ENCODE measurements at regions not wholly inside any gene's neighbourhood (a gene's known extent, or its start where the extent isn't known, plus 50 kb on each side); places are given as distances from the start of the nearest gene placed in this dataset.
A peak's percentile ranks its signal among the peaks of the same experiment; 100 is the strongest.

DNA sequence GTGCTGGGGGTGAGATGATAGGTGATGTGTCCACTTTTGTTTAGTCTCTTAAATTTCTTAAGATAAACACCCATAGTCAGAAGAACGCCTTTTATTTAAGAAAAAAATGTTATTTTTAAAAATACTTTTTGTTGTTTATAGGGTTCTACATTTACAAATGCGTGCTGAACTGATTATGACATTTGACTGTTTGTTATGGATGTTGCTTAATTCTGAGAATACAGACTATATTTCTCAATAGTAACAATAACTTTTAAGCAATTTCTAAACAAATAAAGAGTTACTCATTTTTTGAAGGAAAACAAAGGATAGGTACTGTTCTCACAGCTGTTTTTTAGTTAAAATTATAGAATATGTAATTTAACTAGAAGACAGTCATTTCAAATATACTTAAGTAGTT is 249.9 kb upstream of the GBE1 start:
- Histone ChIP-seq H3K27ac (ENCODE audit: low read depth, low read length) (no peak overlapping the region), H3K36me3 (ENCODE audit: low read length) (no peaks in the 10 kb centered on the region), H3F3A (ENCODE audit: insufficient read depth) (no peaks in the 10 kb centered on the region)

DNA sequence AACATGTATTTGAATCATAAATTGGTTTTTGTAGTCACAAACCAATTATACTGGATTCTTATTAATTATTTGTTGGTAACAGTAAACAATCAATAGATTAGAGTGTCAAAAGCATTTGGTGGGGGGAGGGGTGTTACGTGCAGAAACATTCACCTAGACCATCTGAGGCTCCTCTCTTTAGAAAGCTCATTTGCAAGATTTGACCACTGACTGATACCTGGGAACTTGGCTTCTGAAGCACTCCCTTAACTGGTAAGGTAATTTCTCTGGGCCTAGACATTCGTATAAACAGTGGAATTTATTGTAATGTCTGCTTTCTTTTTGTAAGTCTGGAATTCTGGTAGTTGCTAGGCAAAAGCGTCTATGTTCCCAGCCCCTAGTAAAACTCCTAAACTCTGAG is 243.8 kb upstream of the GBE1 start:
- no peak overlapping the region for H2AFZ ChIP-seq (ENCODE audit: low read depth, low read length, severe bottlenecking)
- no peaks in the 10 kb centered on the region for H3K36me3 ChIP-seq (ENCODE audit: low read length)
- H3K9me2 ChIP-seq (replicated peaks; ENCODE audit: insufficient read depth, low read length) = no peaks in the 10 kb centered on the region
- H3K9me3 ChIP-seq (ENCODE audit: insufficient read depth, low read length) = no peaks in the 10 kb centered on the region
- no peaks in the 10 kb centered on the region for H3K27me3 ChIP-seq (ENCODE audit: low read length)
- no peak overlapping the region for H3K4me3 ChIP-seq (ENCODE audit: insufficient read depth, low read length, poor library complexity, severe bottlenecking)
- H3K4me2 ChIP-seq (ENCODE audit: low read depth, low read length, poor library complexity, severe bottlenecking) = no peak overlapping the region
- no peaks in the 10 kb centered on the region for H3F3A ChIP-seq (ENCODE audit: insufficient read depth)
- no peak for TF ChIP-seq EZH2phosphoT487 (conservative IDR thresholded peaks at IDR 0.05; ENCODE audit: low read length)
- TF ChIP-seq CTCF (IDR thresholded peaks at IDR 0.05; ENCODE audit: insufficient read depth, low read length, poor library complexity, severe bottlenecking) = no peak
- H4K20me1 ChIP-seq (ENCODE audit: low read depth, low read length) = no peaks in the 10 kb centered on the region
- no peak overlapping the region for H3K27ac ChIP-seq (ENCODE audit: low read depth, low read length)
- H3K9ac ChIP-seq (ENCODE audit: low read length) = no peak overlapping the region
- no peaks in the 10 kb centered on the region for H3K79me2 ChIP-seq (ENCODE audit: insufficient read depth, low read length)

More for the DNA sequence above, 249.9 kb upstream of the GBE1 start:
- H3K9ac ChIP-seq (ENCODE audit: low read length) = no peak overlapping the region
- TF ChIP-seq EZH2phosphoT487 (conservative IDR thresholded peaks at IDR 0.05; ENCODE audit: low read length) = no peak
- TF ChIP-seq CTCF (IDR thresholded peaks at IDR 0.05; ENCODE audit: insufficient read depth, low read length, poor library complexity, severe bottlenecking) = no peak
- no peaks in the 10 kb centered on the region for H3K79me2 ChIP-seq (ENCODE audit: insufficient read depth, low read length)
- no peaks in the 10 kb centered on the region for H3K27me3 ChIP-seq (ENCODE audit: low read length)
- peak overlapping the region; percentile 13 for H2AFZ ChIP-seq (ENCODE audit: low read depth, low read length, severe bottlenecking)
- H4K20me1 ChIP-seq (ENCODE audit: low read depth, low read length) = no peaks in the 10 kb centered on the region
- H3K4me2 ChIP-seq (ENCODE audit: low read depth, low read length, poor library complexity, severe bottlenecking) = no peak overlapping the region
- no peaks in the 10 kb centered on the region for H3K9me2 ChIP-seq (replicated peaks; ENCODE audit: insufficient read depth, low read length)
- H3K4me3 ChIP-seq (ENCODE audit: insufficient read depth, low read length, poor library complexity, severe bottlenecking) = no peak overlapping the region
- H3K9me3 ChIP-seq (ENCODE audit: insufficient read depth, low read length) = no peaks in the 10 kb centered on the region

DNA sequence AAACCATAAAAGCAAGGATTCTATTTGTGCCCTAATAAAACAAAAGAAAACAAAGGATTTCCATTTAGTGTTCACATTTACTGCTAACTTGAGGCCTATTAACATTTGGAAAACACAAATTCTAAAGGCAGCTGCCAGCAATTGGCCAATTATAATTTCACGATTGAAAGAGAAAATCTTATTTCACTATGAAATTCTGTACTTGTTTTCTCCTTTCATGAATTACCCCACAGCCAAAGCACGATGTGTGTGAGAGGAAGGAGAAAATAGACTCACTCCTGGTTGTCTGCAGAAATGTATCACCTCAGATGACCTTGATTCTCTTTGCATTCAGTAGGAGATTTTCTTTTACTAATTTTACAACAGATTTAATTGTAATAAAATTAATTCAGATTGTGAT is 242.8 kb upstream of the GBE1 start:
- TF ChIP-seq EZH2phosphoT487 (conservative IDR thresholded peaks at IDR 0.05; ENCODE audit: low read length) = no peak
- no peak for TF ChIP-seq CTCF (IDR thresholded peaks at IDR 0.05; ENCODE audit: insufficient read depth, low read length, poor library complexity, severe bottlenecking)
- H3K79me2 ChIP-seq (ENCODE audit: insufficient read depth, low read length) = no peaks in the 10 kb centered on the region
- H3K9me3 ChIP-seq (ENCODE audit: insufficient read depth, low read length) = no peaks in the 10 kb centered on the region
- H3K4me3 ChIP-seq (ENCODE audit: insufficient read depth, low read length, poor library complexity, severe bottlenecking) = no peak overlapping the region
- H3K9ac ChIP-seq (ENCODE audit: low read length) = no peak overlapping the region
- H3K36me3 ChIP-seq (ENCODE audit: low read length) = no peaks in the 10 kb centered on the region
- H4K20me1 ChIP-seq (ENCODE audit: low read depth, low read length) = no peaks in the 10 kb centered on the region
- no peaks in the 10 kb centered on the region for H3F3A ChIP-seq (ENCODE audit: insufficient read depth)
- no peak overlapping the region for H3K27ac ChIP-seq (ENCODE audit: low read depth, low read length)
- H3K27me3 ChIP-seq (ENCODE audit: low read length) = no peaks in the 10 kb centered on the region
- no peak overlapping the region for H3K4me2 ChIP-seq (ENCODE audit: low read depth, low read length, poor library complexity, severe bottlenecking)
- H3K9me2 ChIP-seq (replicated peaks; ENCODE audit: insufficient read depth, low read length) = no peaks in the 10 kb centered on the region
- no peak overlapping the region for H2AFZ ChIP-seq (ENCODE audit: low read depth, low read length, severe bottlenecking)

Data from SU-DHL-6 (cell line).